Keratinocyte (primary cell): ENCODE measurements at regions not wholly inside any gene's neighbourhood (a gene's known extent, or its start where the extent isn't known, plus 50 kb on each side); places are given as distances from the start of the nearest gene placed in this dataset.

Experiments
- DNase-seq: peaks from one replicate; pipeline ENCODE4 v3.0.0-alpha.2; 2011; ENCODE audit warnings: low read depth, missing footprints, low spot score
- FAIRE-seq: peaks from 2 replicates; lab custom pipeline; 2011; peaks lifted over from hg19 to GRCh38; lab: Jason Lieb, UNC
- H2AFZ ChIP-seq: 2 replicates; pipeline ENCODE4 v1.6.0; 2012; ENCODE audit warnings: low read length, control low read depth, inconsistent platforms; ENCODE audit not compliant: control insufficient read depth
- H3K27ac ChIP-seq: 2 replicates; pipeline ENCODE4 v1.5.1; 2011; ENCODE audit warnings: low read length; ENCODE audit not compliant: control insufficient read depth, insufficient read depth
- H3K27me3 ChIP-seq: 3 replicates; pipeline ENCODE4 v1.6.0; 2011; ENCODE audit warnings: low read length; ENCODE audit not compliant: control insufficient read depth, insufficient read depth; ENCODE audit errors: extremely low read depth
- H3K36me3 ChIP-seq, 2 experiments: 2 replicates in 1 of 2; 3 replicates in 1 of 2; pipeline ENCODE4 v1.5.1; 2011; ENCODE audit warnings: low read length in 2 of 2, mild to moderate bottlenecking in 1 of 2; ENCODE audit not compliant: control insufficient read depth in 2 of 2, insufficient read depth in 2 of 2; ENCODE audit errors: extremely low read depth in 1 of 2
- H3K4me1 ChIP-seq: 3 replicates; pipeline ENCODE4 v1.5.1; 2011; ENCODE audit warnings: low read length; ENCODE audit not compliant: control insufficient read depth, insufficient read depth; ENCODE audit errors: extremely low read depth
- H3K4me2 ChIP-seq: 3 replicates; pipeline ENCODE4 v1.6.0; 2011; ENCODE audit warnings: low read depth, low read length; ENCODE audit not compliant: control insufficient read depth, insufficient read depth; ENCODE audit errors: extremely low read depth
- H3K4me3 ChIP-seq, 3 experiments: fragments of 200-600 bp in 1 of 3; sonication (generic) in 1 of 3; 2 replicates in 2 of 3; 3 replicates in 1 of 3; pipeline ENCODE4 v1.5.1; 2011 to 2016; ENCODE audit warnings: low read length in 3 of 3, mild to moderate bottlenecking in 3 of 3, control low read depth in 2 of 3, inconsistent platforms in 1 of 3, low read depth in 1 of 3, mixed read lengths in 1 of 3, mixed run types in 1 of 3, moderate library complexity in 1 of 3; ENCODE audit not compliant: control insufficient read depth in 2 of 3, insufficient read depth in 2 of 3; ENCODE audit errors: extremely low read depth in 1 of 3
- H3K79me2 ChIP-seq: 2 replicates; pipeline ENCODE4 v1.6.0; 2012; ENCODE audit warnings: low read length; ENCODE audit not compliant: control insufficient read depth, insufficient read depth
- H3K9ac ChIP-seq: 3 replicates; pipeline ENCODE4 v1.6.0; 2011; ENCODE audit warnings: low read length; ENCODE audit not compliant: control insufficient read depth, insufficient read depth; ENCODE audit errors: extremely low read depth
- H3K9me1 ChIP-seq: 3 replicates; pipeline ENCODE4 v1.6.0; 2011; ENCODE audit warnings: low read length; ENCODE audit not compliant: control insufficient read depth, insufficient read depth; ENCODE audit errors: extremely low read depth
- H3K9me3 ChIP-seq: 2 replicates; pipeline ENCODE4 v1.5.1; 2012; ENCODE audit warnings: low read depth, low read length; ENCODE audit not compliant: control insufficient read depth
- H4K20me1 ChIP-seq: 3 replicates; pipeline ENCODE4 v1.6.0; 2011; ENCODE audit warnings: low read length; ENCODE audit not compliant: control insufficient read depth, insufficient read depth; ENCODE audit errors: extremely low read depth
- CTCF ChIP-seq, 3 experiments: IDR thresholded peaks in 1 of 3; conservative IDR thresholded peaks in 1 of 3; optimal IDR thresholded peaks in 1 of 3; 2 replicates in 2 of 3; 3 replicates in 1 of 3; pipeline versions ENCODE3 to v1.5.1; 2011; ENCODE audit warnings: low read length in 3 of 3, mild to moderate bottlenecking in 3 of 3, moderate library complexity in 2 of 3, control low read depth in 1 of 3, inconsistent platforms in 1 of 3; ENCODE audit not compliant: insufficient read depth in 2 of 3; ENCODE audit errors: extremely low read depth in 1 of 3
- EZH2 ChIP-seq: IDR thresholded peaks from one replicate; pipeline ENCODE4 v1.6.1; 2012; ENCODE audit warnings: inconsistent platforms, mild to moderate bottlenecking, low read length, moderate library complexity
- dilution Hi-C: fragments of 300-500 bp; cut with MboI; formaldehyde crosslinking; loops from one replicate; pipeline ENCODE4 v1.7.0; 2020; ENCODE audit warnings: low sequenced_read_pairs; ENCODE audit not compliant: extremely low pct_ligation_motif_present

GRCh38 chr3:71854706-71855105, 69.8 kb upstream of the PROK2 start:
- no peaks in the 10 kb centered on the region for H3K9me1 ChIP-seq
- H3K36me3 ChIP-seq: no peaks in the 10 kb centered on the region
- dilution Hi-C loops: no loop called here
- TF ChIP-seq CTCF (optimal IDR thresholded peaks at IDR 0.05 in 1 of 3, IDR thresholded peaks at IDR 0.05 in 1 of 3, conservative IDR thresholded peaks at IDR 0.05 in 1 of 3; ENCODE audit: extremely low read depth in 1 of 3, insufficient read depth in 2 of 3, low read length in 3 of 3) (no peak), EZH2 (no peak)
- H3K9me3 ChIP-seq: no peaks in the 10 kb centered on the region
- H3K4me2 ChIP-seq: no peak overlapping the region
- no peak overlapping the region for H3K27ac ChIP-seq
- H3K4me3 ChIP-seq: no peak overlapping the region
- no peaks in the 10 kb centered on the region for H3K27me3 ChIP-seq
- no peak overlapping the region for H2AFZ ChIP-seq
- no peaks in the 10 kb centered on the region for H4K20me1 ChIP-seq
- FAIRE-seq (no peak), DNase-seq (no peak)
- H3K4me1 ChIP-seq: no peaks in the 10 kb centered on the region
- no peak overlapping the region for H3K9ac ChIP-seq
- no peaks in the 10 kb centered on the region for H3K79me2 ChIP-seq

GRCh38 chr3:71854096-71854495, 69.1 kb upstream of the PROK2 start:
- dilution Hi-C loops: no loop called here
- FAIRE-seq: no peak
- H3K9ac ChIP-seq: no peak overlapping the region

More at GRCh38 chr3:71854096-71854495, 69.1 kb upstream of the PROK2 start:
- Histone ChIP-seq H3K36me3 (no peaks in the 10 kb centered on the region), H3K79me2 (no peaks in the 10 kb centered on the region), H3K4me3 (no peak overlapping the region), H3K27me3 (no peaks in the 10 kb centered on the region), H3K4me2 (no peak overlapping the region), H3K4me1 (no peaks in the 10 kb centered on the region), H3K27ac (no peak overlapping the region), H2AFZ (no peak overlapping the region), H3K9me1 (no peaks in the 10 kb centered on the region), H4K20me1 (no peaks in the 10 kb centered on the region), H3K9me3 (no peaks in the 10 kb centered on the region)
- TF ChIP-seq CTCF (optimal IDR thresholded peaks at IDR 0.05 in 1 of 3, IDR thresholded peaks at IDR 0.05 in 1 of 3, conservative IDR thresholded peaks at IDR 0.05 in 1 of 3; ENCODE audit: extremely low read depth in 1 of 3, insufficient read depth in 2 of 3, low read length in 3 of 3) (no peak), EZH2 (no peak)
- DNase-seq: no peak
